B cell (primary cell): ENCODE measurements at regions not wholly inside any gene's neighbourhood (a gene's known extent, or its start where the extent isn't known, plus 50 kb on each side); places are given as distances from the start of the nearest gene placed in this dataset.

Source experiments
- ATAC-seq: fragments of 200-7000 bp; cut with Tn5 transposase; one replicate; pipeline ENCODE4 v1.10.0; 2021; ENCODE audit warnings: low read depth, mild to moderate bottlenecking, moderate number of reproducible peaks, moderate library complexity
- CTCF ChIA-PET: fragments of 350-600 bp; sonication (Branson Sonifier 250); formaldehyde crosslinking; loops from one replicate; lab custom pipeline; 2021; ENCODE audit warnings: antibody characterized with exemption, inconsistent platforms; lab: Charles Lee
- POLR2A ChIA-PET: fragments of 350-600 bp; sonication (Branson Sonifier 250); formaldehyde crosslinking; loops from one replicate; lab custom pipeline; 2021; ENCODE audit warnings: antibody characterized with exemption; lab: Charles Lee
- DNase-seq: peaks from one replicate; pipeline ENCODE4 v3.0.0; 2013
- H2AFZ ChIP-seq: 2 replicates; pipeline ENCODE4 v1.6.1; 2012; ENCODE audit warnings: mild to moderate bottlenecking, low read depth, low read length; ENCODE audit not compliant: insufficient read depth, poor library complexity, severe bottlenecking
- H3K27ac ChIP-seq, 2 donors: 1 replicate in 1 of 2; 2 replicates in 1 of 2; pipeline ENCODE4 v1.5.1; 2012 to 2013; ENCODE audit warnings: low read length in 2 of 2, mild to moderate bottlenecking in 2 of 2, moderate library complexity in 1 of 2
- H3K27me3 ChIP-seq, 4 experiments: fragments of 200-600 bp in 1 of 4; sonication (generic) in 1 of 4; replicated peaks in 1 of 4; 1 replicate in 2 of 4; 2 replicates in 2 of 4; pipeline versions ENCODE4 v1.6.1 to v1.7.0; 2013 to 2016; ENCODE audit warnings: low read length in 3 of 4, mild to moderate bottlenecking in 2 of 4, mixed read lengths in 1 of 4, moderate library complexity in 1 of 4; ENCODE audit not compliant: insufficient read depth in 4 of 4, control insufficient read depth in 3 of 4; ENCODE audit errors: control extremely low read depth in 1 of 4
- H3K36me3 ChIP-seq, 2 experiments: replicated peaks in 1 of 2; 1 replicate in 1 of 2; 2 replicates in 1 of 2; pipeline versions ENCODE4 v1.6.1 to v1.7.1; 2013; ENCODE audit warnings: low read length in 1 of 2; ENCODE audit not compliant: insufficient read depth in 2 of 2, control insufficient read depth in 1 of 2; ENCODE audit errors: control extremely low read depth in 1 of 2, extremely low read depth in 1 of 2
- H3K4me1 ChIP-seq, 2 donors: fragments of 200-600 bp in 1 of 2; sonication (generic) in 1 of 2; 1 replicate in 1 of 2; 2 replicates in 1 of 2; pipeline versions ENCODE4 v1.5.1 to v1.6.1; 2013 to 2017; ENCODE audit warnings: low read length in 2 of 2; ENCODE audit not compliant: control insufficient read depth in 2 of 2, insufficient read depth in 2 of 2
- H3K4me2 ChIP-seq: replicated peaks from 2 replicates; pipeline ENCODE3; 2012; ENCODE audit warnings: mild to moderate bottlenecking, low read depth, low read length; ENCODE audit not compliant: poor library complexity, severe bottlenecking
- H3K4me3 ChIP-seq, 5 experiments: fragments of 200-600 bp in 1 of 5; sonication (generic) in 1 of 5; 1 replicate in 3 of 5; 2 replicates in 2 of 5; pipeline versions ENCODE4 v1.5.1 to v1.7.0; 2011 to 2016; ENCODE audit warnings: low read length in 4 of 5, mild to moderate bottlenecking in 4 of 5, low read depth in 2 of 5, control low read depth in 1 of 5, moderate library complexity in 1 of 5; ENCODE audit not compliant: insufficient read depth in 1 of 5; ENCODE audit errors: control extremely low read depth in 1 of 5, extremely low read depth in 1 of 5
- H3K79me2 ChIP-seq: fragments of 200-600 bp; sonication (generic); one replicate; pipeline ENCODE4 v1.6.0; 2016; ENCODE audit warnings: low read length; ENCODE audit not compliant: control insufficient read depth, insufficient read depth
- H3K9ac ChIP-seq: fragments of 200-600 bp; sonication (generic); 2 replicates; pipeline ENCODE4 v1.6.1; 2017; ENCODE audit warnings: mild to moderate bottlenecking, low read length, moderate library complexity
- H3K9me3 ChIP-seq, 3 donors: one replicate each; pipeline versions ENCODE4 v1.6.1 to v1.7.1; 2013; ENCODE audit warnings: low read length in 2 of 3; ENCODE audit not compliant: control insufficient read depth in 2 of 3, insufficient read depth in 1 of 3; ENCODE audit errors: control extremely low read depth in 1 of 3
- H4K20me1 ChIP-seq: 2 replicates; pipeline ENCODE4 v1.6.0; 2012; ENCODE audit warnings: mild to moderate bottlenecking, low read length; ENCODE audit not compliant: insufficient read depth, control insufficient read depth, poor library complexity, severe bottlenecking
- H3K27ac Mint-ChIP-seq: one replicate; pipeline ENCODE4 v1.8.0; 2021; ENCODE audit warnings: mixed read lengths
- H3K27me3 Mint-ChIP-seq: one replicate; pipeline ENCODE4 v1.8.0; 2021; ENCODE audit warnings: mixed read lengths
- H3K4me1 Mint-ChIP-seq: one replicate; pipeline ENCODE4 v1.8.0; 2021; ENCODE audit warnings: mixed read lengths
- H3K4me3 Mint-ChIP-seq: one replicate; pipeline ENCODE4 v1.8.0; 2021; ENCODE audit warnings: mixed read lengths
- H3K9me3 Mint-ChIP-seq: one replicate; pipeline ENCODE4 v1.8.0; 2022; ENCODE audit warnings: mixed read lengths; ENCODE audit not compliant: insufficient read depth
- EZH2 ChIP-seq: IDR thresholded peaks from 2 replicates; pipeline ENCODE4 v1.6.1; 2012; ENCODE audit warnings: borderline replicate concordance, low read depth, mild to moderate bottlenecking, moderate library complexity, low read length; ENCODE audit not compliant: insufficient read depth, poor library complexity, severe bottlenecking
- WGBS: methylation state at CpG from one replicate; pipeline ENCODE4 v1.1.5; 2013; ENCODE audit warnings: missing lambda C conversion rate; ENCODE audit not compliant: insufficient coverage; 5-methylcytosine and 5-hydroxymethylcytosine counted together
- intact Hi-C: fragments of 100-400 bp; cut with micrococcal nuclease; formaldehyde crosslinking; loops from one replicate; pipeline ENCODE4 v1.10.0; 2022
- TF ChIP-seq, protein P1 (sequence below): fragments of 200-600 bp; IDR thresholded peaks from one replicate; pipeline ENCODE4 v1.8.0; 2022; ENCODE audit warnings: antibody characterized with exemption, mild to moderate bottlenecking

DNA sequence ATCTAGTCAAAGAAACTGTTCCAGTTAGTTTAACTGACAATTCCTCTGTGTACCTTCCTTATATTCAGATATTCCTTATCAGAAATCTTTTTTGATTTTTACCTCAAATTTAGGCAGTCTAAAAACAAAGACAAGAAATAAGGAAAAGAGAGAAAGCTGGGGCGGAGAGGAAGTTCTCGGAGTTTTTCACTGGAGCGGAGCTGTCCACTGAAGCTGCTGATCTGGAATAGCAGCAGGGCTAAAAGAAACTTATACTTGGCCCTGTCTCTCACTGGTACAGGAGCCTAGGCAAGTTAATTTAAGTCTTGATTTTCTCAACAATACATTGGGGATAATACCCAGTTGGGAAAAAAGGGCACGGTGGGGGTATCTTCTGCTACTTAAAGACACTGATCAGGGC is 59.2 kb upstream of the CYP2D6 start:
- H3K9ac ChIP-seq = no peak overlapping the region
- H4K20me1 ChIP-seq = peaks cover 96% of the 10 kb centered on the region
- no peak overlapping the region for H2AFZ ChIP-seq
- ATAC-seq (no peak), DNase-seq (no peak)
- TF ChIP-seq, protein P1, sequence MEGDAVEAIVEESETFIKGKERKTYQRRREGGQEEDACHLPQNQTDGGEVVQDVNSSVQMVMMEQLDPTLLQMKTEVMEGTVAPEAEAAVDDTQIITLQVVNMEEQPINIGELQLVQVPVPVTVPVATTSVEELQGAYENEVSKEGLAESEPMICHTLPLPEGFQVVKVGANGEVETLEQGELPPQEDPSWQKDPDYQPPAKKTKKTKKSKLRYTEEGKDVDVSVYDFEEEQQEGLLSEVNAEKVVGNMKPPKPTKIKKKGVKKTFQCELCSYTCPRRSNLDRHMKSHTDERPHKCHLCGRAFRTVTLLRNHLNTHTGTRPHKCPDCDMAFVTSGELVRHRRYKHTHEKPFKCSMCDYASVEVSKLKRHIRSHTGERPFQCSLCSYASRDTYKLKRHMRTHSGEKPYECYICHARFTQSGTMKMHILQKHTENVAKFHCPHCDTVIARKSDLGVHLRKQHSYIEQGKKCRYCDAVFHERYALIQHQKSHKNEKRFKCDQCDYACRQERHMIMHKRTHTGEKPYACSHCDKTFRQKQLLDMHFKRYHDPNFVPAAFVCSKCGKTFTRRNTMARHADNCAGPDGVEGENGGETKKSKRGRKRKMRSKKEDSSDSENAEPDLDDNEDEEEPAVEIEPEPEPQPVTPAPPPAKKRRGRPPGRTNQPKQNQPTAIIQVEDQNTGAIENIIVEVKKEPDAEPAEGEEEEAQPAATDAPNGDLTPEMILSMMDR = no peak
- no peak for TF ChIP-seq EZH2
- no peak overlapping the region for H3K4me3 ChIP-seq
- H3K9me3 Mint-ChIP-seq = no peaks in the 10 kb centered on the region
- no peak overlapping the region for H3K4me2 ChIP-seq
- no peak overlapping the region for H3K27ac ChIP-seq
- no peaks in the 10 kb centered on the region for H3K9me3 ChIP-seq
- POLR2A ChIA-PET = no interaction called here
- WGBS = 100% methylated on average over 1 of the region's 4 CpGs
- intact Hi-C loops = no loop called here
- no peaks in the 10 kb centered on the region for H3K4me1 ChIP-seq
- H3K4me1 Mint-ChIP-seq = peaks cover 44% of the 10 kb centered on the region
- H3K4me3 Mint-ChIP-seq = no peak overlapping the region
- H3K79me2 ChIP-seq = peaks cover 92% of the 10 kb centered on the region
- peaks cover 0 to 3% of the 10 kb centered on the region in 2 experiments for H3K36me3 ChIP-seq
- CTCF ChIA-PET = no interaction called here
- no peaks in the 10 kb centered on the region for H3K27me3 ChIP-seq
- H3K27ac Mint-ChIP-seq = no peak overlapping the region
- no peaks in the 10 kb centered on the region for H3K27me3 Mint-ChIP-seq

- no peak for ATAC-seq
- Mint-ChIP-seq H3K27me3 (no peaks in the 10 kb centered on the region), H3K27ac (no peak overlapping the region), H3K9me3 (no peaks in the 10 kb centered on the region), H3K4me1 (peaks cover 42% of the 10 kb centered on the region), H3K4me3 (no peak overlapping the region)
- no peak for DNase-seq
- no peak overlapping the region for H2AFZ ChIP-seq
- ChIA-PET CTCF (no interaction called here), POLR2A (no interaction called here)
- peaks cover 96% of the 10 kb centered on the region for H4K20me1 ChIP-seq
- H3K9me3 ChIP-seq = no peaks in the 10 kb centered on the region
- H3K79me2 ChIP-seq = peaks cover 85% of the 10 kb centered on the region
- H3K4me1 ChIP-seq = no peaks in the 10 kb centered on the region
- no peak overlapping the region for H3K9ac ChIP-seq
- no peaks in the 10 kb centered on the region for H3K27me3 ChIP-seq
- 95% methylated on average over 2 of the region's 4 CpGs for WGBS
- H3K4me3 ChIP-seq = no peak overlapping the region
- H3K36me3 ChIP-seq = peaks cover 0 to 3% of the 10 kb centered on the region in 2 experiments
- H3K27ac ChIP-seq = no peak overlapping the region
- TF ChIP-seq EZH2 = no peak
- TF ChIP-seq, protein P1 = no peak
- H3K4me2 ChIP-seq = no peak overlapping the region
- intact Hi-C loops = no loop called here
Measured at GRCh38 chr22:42188808-42189447, 58.3 kb upstream of the CYP2D6 start.
